ENCODE measurements at regions not wholly inside any gene's neighbourhood (a gene's known extent, or its start where the extent isn't known, plus 50 kb on each side); places are given as distances from the start of the nearest gene placed in this dataset.

DNA sequence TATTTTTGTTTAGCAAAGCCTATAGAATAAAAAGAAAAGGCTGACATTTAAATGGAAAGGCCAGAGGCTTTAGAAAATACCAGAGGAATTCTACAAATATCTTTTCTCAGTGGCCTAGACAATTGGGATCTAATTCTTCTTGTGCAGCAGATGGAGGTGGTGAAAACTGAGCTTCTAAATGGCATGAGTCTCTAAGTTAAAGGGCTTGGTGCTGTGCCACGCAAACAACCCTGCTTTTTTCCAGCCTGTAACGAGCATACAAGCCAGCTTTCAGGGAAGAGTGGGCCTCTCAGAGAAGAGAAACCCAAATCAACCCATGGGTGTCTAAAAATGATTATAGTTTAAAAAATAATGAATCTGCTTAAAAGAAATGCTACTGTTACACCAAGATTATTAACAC is 237.9 kb upstream of the NAV3 start (continued):
- TF ChIP-seq, protein P1, sequence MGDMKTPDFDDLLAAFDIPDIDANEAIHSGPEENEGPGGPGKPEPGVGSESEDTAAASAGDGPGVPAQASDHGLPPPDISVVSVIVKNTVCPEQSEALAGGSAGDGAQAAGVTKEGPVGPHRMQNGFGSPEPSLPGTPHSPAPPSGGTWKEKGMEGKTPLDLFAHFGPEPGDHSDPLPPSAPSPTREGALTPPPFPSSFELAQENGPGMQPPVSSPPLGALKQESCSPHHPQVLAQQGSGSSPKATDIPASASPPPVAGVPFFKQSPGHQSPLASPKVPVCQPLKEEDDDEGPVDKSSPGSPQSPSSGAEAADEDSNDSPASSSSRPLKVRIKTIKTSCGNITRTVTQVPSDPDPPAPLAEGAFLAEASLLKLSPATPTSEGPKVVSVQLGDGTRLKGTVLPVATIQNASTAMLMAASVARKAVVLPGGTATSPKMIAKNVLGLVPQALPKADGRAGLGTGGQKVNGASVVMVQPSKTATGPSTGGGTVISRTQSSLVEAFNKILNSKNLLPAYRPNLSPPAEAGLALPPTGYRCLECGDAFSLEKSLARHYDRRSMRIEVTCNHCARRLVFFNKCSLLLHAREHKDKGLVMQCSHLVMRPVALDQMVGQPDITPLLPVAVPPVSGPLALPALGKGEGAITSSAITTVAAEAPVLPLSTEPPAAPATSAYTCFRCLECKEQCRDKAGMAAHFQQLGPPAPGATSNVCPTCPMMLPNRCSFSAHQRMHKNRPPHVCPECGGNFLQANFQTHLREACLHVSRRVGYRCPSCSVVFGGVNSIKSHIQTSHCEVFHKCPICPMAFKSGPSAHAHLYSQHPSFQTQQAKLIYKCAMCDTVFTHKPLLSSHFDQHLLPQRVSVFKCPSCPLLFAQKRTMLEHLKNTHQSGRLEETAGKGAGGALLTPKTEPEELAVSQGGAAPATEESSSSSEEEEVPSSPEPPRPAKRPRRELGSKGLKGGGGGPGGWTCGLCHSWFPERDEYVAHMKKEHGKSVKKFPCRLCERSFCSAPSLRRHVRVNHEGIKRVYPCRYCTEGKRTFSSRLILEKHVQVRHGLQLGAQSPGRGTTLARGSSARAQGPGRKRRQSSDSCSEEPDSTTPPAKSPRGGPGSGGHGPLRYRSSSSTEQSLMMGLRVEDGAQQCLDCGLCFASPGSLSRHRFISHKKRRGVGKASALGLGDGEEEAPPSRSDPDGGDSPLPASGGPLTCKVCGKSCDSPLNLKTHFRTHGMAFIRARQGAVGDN (IDR thresholded peaks at IDR 0.05), result no peak
- TF ChIP-seq RB1 (IDR thresholded peaks at IDR 0.05; ENCODE audit: borderline replicate concordance) (no peak), SPI1 (IDR thresholded peaks at IDR 0.05; ENCODE audit: borderline replicate concordance, insufficient read depth, low read depth, low read length) (no peak)

DNA sequence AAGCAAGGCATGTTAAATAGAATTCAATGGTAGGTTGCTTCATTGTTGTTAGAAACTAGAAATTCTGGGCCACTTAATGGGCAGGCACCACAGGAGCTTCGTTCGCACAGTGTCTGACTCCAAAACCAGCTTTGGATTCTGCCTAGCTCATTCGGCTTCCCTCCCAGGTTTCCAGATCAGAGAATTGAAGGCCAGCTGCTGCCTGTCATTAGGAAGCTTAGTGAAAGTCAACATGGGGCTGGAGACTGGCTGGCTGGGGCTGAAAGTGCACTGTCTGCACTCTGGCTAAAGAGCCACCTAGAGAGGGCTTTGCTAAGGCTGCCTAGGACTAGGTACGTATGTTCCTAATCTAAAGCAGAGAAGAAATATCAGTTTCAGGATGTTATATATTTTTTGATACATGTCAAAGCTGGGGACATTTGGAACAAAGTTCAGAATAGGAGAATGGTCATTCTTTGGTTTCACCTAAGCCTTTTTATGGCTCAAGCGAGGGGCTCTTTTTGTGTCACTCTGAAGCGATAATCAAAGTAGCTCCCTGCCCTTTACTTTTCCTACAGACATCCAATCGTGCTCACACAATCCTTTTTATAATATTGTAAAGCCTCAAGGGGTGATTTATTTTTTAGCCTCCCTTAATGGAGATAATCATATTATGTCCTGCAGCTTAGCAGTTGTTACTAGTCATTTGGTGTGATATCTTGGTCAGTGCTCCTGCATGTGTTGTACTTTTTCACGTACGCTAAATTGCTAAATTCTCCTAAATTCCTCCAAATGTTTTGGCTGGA is 238.5 kb upstream of the NAV3 start:
- intact Hi-C loops (cut with micrococcal nuclease; ENCODE audit: unreplicated experiment), result no loop called here
- Histone ChIP-seq H3K4me2 (ENCODE audit: control insufficient read depth, insufficient read depth) (no peak overlapping the region), H4K20me1 (ENCODE audit: control insufficient read depth, insufficient read depth) (no peaks in the 10 kb centered on the region), H3K4me1 (ENCODE audit: control insufficient read depth, insufficient read depth, low read length) (no peaks in the 10 kb centered on the region), H3K9me3 (replicated peaks; ENCODE audit: control insufficient read depth, insufficient read depth, low read length) (no peaks in the 10 kb centered on the region), H2AFZ (ENCODE audit: control insufficient read depth, low read depth, low read length) (no peak overlapping the region), H3K9ac (ENCODE audit: control insufficient read depth, insufficient read depth, low read length) (no peak overlapping the region), H3K4me3 (no peak overlapping the region), H3K36me3 (ENCODE audit: control insufficient read depth in 2 of 2, insufficient read depth in 2 of 2, low read length in 1 of 2) (no peaks in the 10 kb centered on the region), H3K27me3 (replicated peaks in 1 of 2; ENCODE audit: control insufficient read depth in 2 of 2, insufficient read depth in 2 of 2, low read length in 1 of 2) (no peaks in the 10 kb centered on the region), H3K27ac (ENCODE audit: control insufficient read depth, insufficient read depth) (no peak overlapping the region), H3K79me2 (ENCODE audit: control insufficient read depth, insufficient read depth, low read length) (no peaks in the 10 kb centered on the region)
- ChIA-PET POLR2A (no interaction called here), RAD21 (ENCODE audit: unreplicated experiment) (no interaction called here), CTCF (no interaction called here), SMC1A (ENCODE audit: uncharacterized antibody, unreplicated experiment) (interaction anchor here (1.8 kb wide), 1 partner anchor 10 kb away, joined by 5 read pairs; no protein-coding TSS in a partner anchor)
- BruUV-seq (replicated peaks), result no TSS peak
- in situ Hi-C loops (cut with MboI), result no loop called here
- WGBS (ENCODE audit: insufficient coverage, insufficient replicate concordance, low lambda C conversion rate, missing lambda C conversion rate), result 50% methylated on average over 9 of the region's 9 CpGs
- FAIRE-seq (no peak), ATAC-seq (no peak), DNase-seq (ENCODE audit: low read depth, low spot score) (no peak)
- TF ChIP-seq, protein P1 (IDR thresholded peaks at IDR 0.05), result no peak
- TF ChIP-seq NFIC (IDR thresholded peaks at IDR 0.05; ENCODE audit: low read depth, low read length) (no peak), PAX5 (IDR thresholded peaks at IDR 0.05; ENCODE audit: borderline replicate concordance, low read depth, low read length) (no peak), NBN (IDR thresholded peaks at IDR 0.05) (no peak), STAT1 (conservative IDR thresholded peaks at IDR 0.05) (no peak), SREBF2 (IDR thresholded peaks at IDR 0.05; ENCODE audit: low read length) (no peak), BMI1 (IDR thresholded peaks at IDR 0.05; ENCODE audit: borderline replicate concordance) (no peak)
- TF ChIP-seq, protein P2, sequence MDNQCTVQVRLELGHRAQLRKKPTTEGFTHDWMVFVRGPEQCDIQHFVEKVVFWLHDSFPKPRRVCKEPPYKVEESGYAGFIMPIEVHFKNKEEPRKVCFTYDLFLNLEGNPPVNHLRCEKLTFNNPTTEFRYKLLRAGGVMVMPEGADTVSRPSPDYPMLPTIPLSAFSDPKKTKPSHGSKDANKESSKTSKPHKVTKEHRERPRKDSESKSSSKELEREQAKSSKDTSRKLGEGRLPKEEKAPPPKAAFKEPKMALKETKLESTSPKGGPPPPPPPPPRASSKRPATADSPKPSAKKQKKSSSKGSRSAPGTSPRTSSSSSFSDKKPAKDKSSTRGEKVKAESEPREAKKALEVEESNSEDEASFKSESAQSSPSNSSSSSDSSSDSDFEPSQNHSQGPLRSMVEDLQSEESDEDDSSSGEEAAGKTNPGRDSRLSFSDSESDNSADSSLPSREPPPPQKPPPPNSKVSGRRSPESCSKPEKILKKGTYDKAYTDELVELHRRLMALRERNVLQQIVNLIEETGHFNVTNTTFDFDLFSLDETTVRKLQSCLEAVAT (IDR thresholded peaks at IDR 0.05), result no peak
- TF ChIP-seq, protein P3, sequence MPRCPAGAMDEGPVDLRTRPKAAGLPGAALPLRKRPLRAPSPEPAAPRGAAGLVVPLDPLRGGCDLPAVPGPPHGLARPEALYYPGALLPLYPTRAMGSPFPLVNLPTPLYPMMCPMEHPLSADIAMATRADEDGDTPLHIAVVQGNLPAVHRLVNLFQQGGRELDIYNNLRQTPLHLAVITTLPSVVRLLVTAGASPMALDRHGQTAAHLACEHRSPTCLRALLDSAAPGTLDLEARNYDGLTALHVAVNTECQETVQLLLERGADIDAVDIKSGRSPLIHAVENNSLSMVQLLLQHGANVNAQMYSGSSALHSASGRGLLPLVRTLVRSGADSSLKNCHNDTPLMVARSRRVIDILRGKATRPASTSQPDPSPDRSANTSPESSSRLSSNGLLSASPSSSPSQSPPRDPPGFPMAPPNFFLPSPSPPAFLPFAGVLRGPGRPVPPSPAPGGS (IDR thresholded peaks at IDR 0.05; ENCODE audit: borderline replicate concordance, insufficient read depth, low read depth, low read length, poor library complexity, severe bottlenecking), result no peak

Measured in GM12878 (cell line).